IMR-90 (cell line): ENCODE measurements at regions not wholly inside any gene's neighbourhood (a gene's known extent, or its start where the extent isn't known, plus 50 kb on each side); places are given as distances from the start of the nearest gene placed in this dataset.

ENCODE experiments used
- ATAC-seq: fragments of 200-7000 bp; cut with Tn5 transposase; 2 replicates; pipeline ENCODE4 v1.9.1; 2020; ENCODE audit warnings: low read depth, mild to moderate bottlenecking, moderate library complexity
- BruUV-seq: library from RNA; stranded (reverse); fragments of 400-500 nt; replicated peaks from 2 replicates; lab custom pipeline; 2021; lab: Mats Ljungman, UMichigan
- CTCF ChIA-PET: fragments of 300-600 bp; formaldehyde crosslinking; extraction: SDS; loops from one replicate; lab custom pipeline; 2021; ENCODE audit warnings: antibody characterized with exemption; lab: Yijun Ruan, JAX
- POLR2A ChIA-PET: fragments of 300-600 bp; sonication (Branson Sonifier 250); formaldehyde crosslinking; loops from one replicate; lab custom pipeline; 2022; ENCODE audit warnings: antibody characterized with exemption; ENCODE audit not compliant: unreplicated experiment; lab: Charles Lee
- DNase-seq: peaks from one replicate; pipeline ENCODE4 v3.0.0; 2013
- H2AFZ ChIP-seq: replicated peaks from 2 replicates; pipeline ENCODE3; 2013; ENCODE audit warnings: low read length, mild to moderate bottlenecking; ENCODE audit not compliant: poor library complexity
- H2AK5ac ChIP-seq: 2 replicates; pipeline ENCODE4 v1.6.1; 2013; ENCODE audit warnings: low read depth, low read length, inconsistent platforms
- H2AK9ac ChIP-seq: replicated peaks from 2 replicates; pipeline ENCODE3; 2013; ENCODE audit warnings: mild to moderate bottlenecking, low read depth, low read length, moderate library complexity; ENCODE audit not compliant: poor library complexity
- H2BK120ac ChIP-seq: 2 replicates; pipeline ENCODE4 v1.6.1; 2013; ENCODE audit warnings: low read depth, low read length, inconsistent platforms
- H2BK15ac ChIP-seq: 3 replicates; pipeline ENCODE4 v1.6.1; 2013; ENCODE audit warnings: low read depth, low read length, inconsistent platforms
- H2BK20ac ChIP-seq: 2 replicates; pipeline ENCODE4 v1.6.1; 2013; ENCODE audit warnings: low read depth, mild to moderate bottlenecking, inconsistent platforms, low read length, moderate library complexity
- H2BK5ac ChIP-seq: 2 replicates; pipeline ENCODE4 v1.6.1; 2013; ENCODE audit warnings: mild to moderate bottlenecking, low read depth, low read length, inconsistent platforms; ENCODE audit not compliant: poor library complexity, severe bottlenecking
- H3K14ac ChIP-seq: replicated peaks from 2 replicates; pipeline ENCODE4 v1.6.1; 2013; ENCODE audit warnings: low read depth, low read length, inconsistent platforms
- H3K18ac ChIP-seq: 2 replicates; pipeline ENCODE4 v1.6.1; 2013; ENCODE audit warnings: low read depth, low read length, control low read depth
- H3K23ac ChIP-seq: 2 replicates; pipeline ENCODE4 v1.6.1; 2013; ENCODE audit warnings: low read depth, low read length, inconsistent platforms
- H3K27ac ChIP-seq: 2 replicates; pipeline ENCODE4 v1.5.1; 2013; ENCODE audit warnings: mild to moderate bottlenecking, control low read depth, low read length; ENCODE audit not compliant: insufficient read depth
- H3K27me3 ChIP-seq: 2 replicates; pipeline ENCODE4 v1.6.1; 2013; ENCODE audit warnings: low read length; ENCODE audit not compliant: control insufficient read depth, insufficient read depth
- H3K36me3 ChIP-seq: 2 replicates; pipeline ENCODE4 v1.6.1; 2013; ENCODE audit warnings: low read length, mixed read lengths; ENCODE audit not compliant: control insufficient read depth, insufficient read depth
- H3K4ac ChIP-seq: 2 replicates; pipeline ENCODE4 v1.6.1; 2013; ENCODE audit warnings: low read depth, low read length, inconsistent platforms
- H3K4me1 ChIP-seq: 2 replicates; pipeline ENCODE4 v1.6.1; 2013; ENCODE audit warnings: low read length, mixed read lengths; ENCODE audit not compliant: control insufficient read depth, insufficient read depth
- H3K4me2 ChIP-seq: 2 replicates; pipeline ENCODE4 v1.6.1; 2013; ENCODE audit warnings: low read depth, mild to moderate bottlenecking, control low read depth, low read length, moderate library complexity
- H3K4me3 ChIP-seq: 2 replicates; pipeline ENCODE4 v1.5.1; 2013; ENCODE audit warnings: low read depth, mild to moderate bottlenecking, control low read depth, low read length, moderate library complexity; ENCODE audit not compliant: insufficient read depth
- H3K56ac ChIP-seq: 2 replicates; pipeline ENCODE4 v1.6.1; 2013; ENCODE audit warnings: low read length, inconsistent platforms; ENCODE audit not compliant: insufficient read depth; ENCODE audit errors: extremely low read depth
- H3K79me1 ChIP-seq, 2 experiments: 2 replicates each; pipeline ENCODE4 v1.6.1; 2013; ENCODE audit warnings: low read length in 2 of 2, inconsistent platforms in 1 of 2, low read depth in 1 of 2
- H3K9ac ChIP-seq: 2 replicates; pipeline ENCODE4 v1.6.1; 2013; ENCODE audit warnings: low read depth, low read length, control low read depth
- H3K9me1 ChIP-seq: 2 replicates; pipeline ENCODE4 v1.6.1; 2013; ENCODE audit warnings: low read length, inconsistent platforms; ENCODE audit not compliant: insufficient read depth
- H3K9me3 ChIP-seq: 2 replicates; pipeline ENCODE4 v1.6.1; 2013; ENCODE audit warnings: low read length; ENCODE audit not compliant: control insufficient read depth, insufficient read depth
- H4K20me1 ChIP-seq: 2 replicates; pipeline ENCODE4 v1.6.1; 2013; ENCODE audit warnings: low read length, inconsistent platforms; ENCODE audit not compliant: insufficient read depth
- H4K5ac ChIP-seq: 2 replicates; pipeline ENCODE4 v1.6.1; 2013; ENCODE audit warnings: mild to moderate bottlenecking, low read depth, low read length, control low read depth
- H4K8ac ChIP-seq, 2 experiments: 2 replicates each; pipeline ENCODE4 v1.6.1; 2013; ENCODE audit warnings: low read depth in 2 of 2, low read length in 2 of 2, control low read depth in 1 of 2, inconsistent platforms in 1 of 2
- H4K91ac ChIP-seq: 2 replicates; pipeline ENCODE4 v1.6.1; 2013; ENCODE audit warnings: low read depth, low read length, inconsistent platforms; ENCODE audit not compliant: insufficient read depth
- MAZ ChIP-seq: IDR thresholded peaks from 2 replicates; pipeline ENCODE4 v1.6.1; 2012; ENCODE audit warnings: low read depth, mild to moderate bottlenecking, low read length, improper control_type of control experiment, moderate library complexity, borderline replicate concordance
- POLR2A ChIP-seq: IDR thresholded peaks from 2 replicates; pipeline ENCODE4 v1.6.1; 2012; ENCODE audit warnings: mild to moderate bottlenecking, low read depth, low read length
- SMC3 ChIP-seq: fragments of 150-350 bp; IDR thresholded peaks from 2 replicates; pipeline ENCODE4 v1.6.1; 2016; ENCODE audit warnings: low read depth, mild to moderate bottlenecking, antibody characterized with exemption, low read length, moderate library complexity
- WGBS, 2 experiments: methylation state at CpG; one replicate each; pipeline versions ENCODE4 v1.1.5 to v1.1.7; 2013; ENCODE audit warnings: missing lambda C conversion rate in 2 of 2; ENCODE audit not compliant: insufficient read length in 1 of 2; ENCODE audit errors: extremely low coverage in 2 of 2; 5-methylcytosine and 5-hydroxymethylcytosine counted together
- dilution Hi-C: fragments of 300-500 bp; cut with HindIII; formaldehyde crosslinking; loops from one replicate; pipeline ENCODE4 v1.14.3; 2018; ENCODE audit warnings: low sequenced_read_pairs; ENCODE audit not compliant: unreplicated experiment
- in situ Hi-C: fragments of 300-500 bp; cut with MboI; formaldehyde crosslinking; loops from 3 replicates; pipeline ENCODE4 v1.14.3; 2019; ENCODE audit warnings: low sequenced_read_pairs, inconsistent platforms, mixed read lengths
- intact Hi-C: fragments of 100-400 bp; cut with micrococcal nuclease; formaldehyde crosslinking; loops from 2 replicates; pipeline ENCODE4 v1.10.0; 2022
- TF ChIP-seq, protein P1 (sequence below): fragments of 150-350 bp; IDR thresholded peaks from 2 replicates; pipeline ENCODE4 v1.6.1; 2016; ENCODE audit warnings: low read depth, mild to moderate bottlenecking, low read length, moderate library complexity, borderline replicate concordance
- TF ChIP-seq, protein P2 (sequence below): fragments of 150-350 bp; IDR thresholded peaks from 2 replicates; pipeline ENCODE4 v1.6.1; 2017; ENCODE audit warnings: mild to moderate bottlenecking, antibody characterized with exemption, low read length, low read depth
- TF ChIP-seq, protein P3 (sequence below): conservative IDR thresholded peaks from 2 replicates; pipeline ENCODE4 v1.5.1; 2012; ENCODE audit warnings: mild to moderate bottlenecking, low read depth, low read length, improper control_type of control experiment

DNA sequence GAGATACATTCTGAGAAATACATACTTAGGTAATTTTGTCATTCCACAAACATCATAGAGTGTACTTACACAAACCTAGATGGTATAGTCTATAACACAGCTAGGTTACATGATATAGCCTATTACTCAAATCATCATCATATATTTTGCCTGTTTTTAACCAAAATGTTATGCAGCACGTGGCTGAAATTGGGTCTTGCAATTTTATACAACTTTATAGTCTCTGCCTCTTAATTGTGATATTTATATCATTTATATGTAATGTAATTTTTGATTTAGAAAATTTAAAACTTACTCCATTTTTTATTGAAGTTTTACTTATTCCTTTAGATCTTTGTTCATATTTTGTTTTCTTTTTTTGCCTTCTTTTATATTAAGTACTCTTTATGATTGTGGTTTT lies 350.7 kb upstream of the DCN start:
- no CpG with 5 or more reads among the region's 1 CpG for WGBS, 2 experiments
- Histone ChIP-seq H3K4me1 (no peaks in the 10 kb centered on the region), H2BK15ac (no peak overlapping the region), H3K14ac (no peak overlapping the region), H3K23ac (no peak overlapping the region), H4K5ac (no peak overlapping the region), H2AFZ (no peak overlapping the region), H4K8ac (no peak overlapping the region), H4K20me1 (no peaks in the 10 kb centered on the region), H3K36me3 (no peaks in the 10 kb centered on the region), H3K27ac (no peak overlapping the region), H3K56ac (no peak overlapping the region), H3K4ac (no peak overlapping the region), H3K9ac (no peak overlapping the region), H3K9me1 (no peaks in the 10 kb centered on the region), H2BK120ac (no peak overlapping the region), H3K9me3 (no peaks in the 10 kb centered on the region), H3K18ac (no peak overlapping the region), H2BK5ac (no peak overlapping the region), H3K4me3 (no peak overlapping the region), H2BK20ac (no peak overlapping the region), H3K27me3 (no peaks in the 10 kb centered on the region), H3K79me1 (no peaks in the 10 kb centered on the region), H4K91ac (no peak overlapping the region), H2AK9ac (no peak overlapping the region), H2AK5ac (no peak overlapping the region), H3K4me2 (no peak overlapping the region)
- no peak for ATAC-seq
- ChIA-PET POLR2A (no interaction called here), CTCF (no interaction called here)
- in situ Hi-C loops: no loop called here
- intact Hi-C loops: no loop called here
- dilution Hi-C loops: no loop called here
- TF ChIP-seq, protein P1, sequence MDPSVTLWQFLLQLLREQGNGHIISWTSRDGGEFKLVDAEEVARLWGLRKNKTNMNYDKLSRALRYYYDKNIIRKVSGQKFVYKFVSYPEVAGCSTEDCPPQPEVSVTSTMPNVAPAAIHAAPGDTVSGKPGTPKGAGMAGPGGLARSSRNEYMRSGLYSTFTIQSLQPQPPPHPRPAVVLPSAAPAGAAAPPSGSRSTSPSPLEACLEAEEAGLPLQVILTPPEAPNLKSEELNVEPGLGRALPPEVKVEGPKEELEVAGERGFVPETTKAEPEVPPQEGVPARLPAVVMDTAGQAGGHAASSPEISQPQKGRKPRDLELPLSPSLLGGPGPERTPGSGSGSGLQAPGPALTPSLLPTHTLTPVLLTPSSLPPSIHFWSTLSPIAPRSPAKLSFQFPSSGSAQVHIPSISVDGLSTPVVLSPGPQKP: no peak
- TF ChIP-seq POLR2A: no peak
- TF ChIP-seq, protein P2, sequence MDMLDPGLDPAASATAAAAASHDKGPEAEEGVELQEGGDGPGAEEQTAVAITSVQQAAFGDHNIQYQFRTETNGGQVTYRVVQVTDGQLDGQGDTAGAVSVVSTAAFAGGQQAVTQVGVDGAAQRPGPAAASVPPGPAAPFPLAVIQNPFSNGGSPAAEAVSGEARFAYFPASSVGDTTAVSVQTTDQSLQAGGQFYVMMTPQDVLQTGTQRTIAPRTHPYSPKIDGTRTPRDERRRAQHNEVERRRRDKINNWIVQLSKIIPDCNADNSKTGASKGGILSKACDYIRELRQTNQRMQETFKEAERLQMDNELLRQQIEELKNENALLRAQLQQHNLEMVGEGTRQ: no peak
- no peak for TF ChIP-seq SMC3
- TF ChIP-seq MAZ: no peak
- TF ChIP-seq, protein P3, sequence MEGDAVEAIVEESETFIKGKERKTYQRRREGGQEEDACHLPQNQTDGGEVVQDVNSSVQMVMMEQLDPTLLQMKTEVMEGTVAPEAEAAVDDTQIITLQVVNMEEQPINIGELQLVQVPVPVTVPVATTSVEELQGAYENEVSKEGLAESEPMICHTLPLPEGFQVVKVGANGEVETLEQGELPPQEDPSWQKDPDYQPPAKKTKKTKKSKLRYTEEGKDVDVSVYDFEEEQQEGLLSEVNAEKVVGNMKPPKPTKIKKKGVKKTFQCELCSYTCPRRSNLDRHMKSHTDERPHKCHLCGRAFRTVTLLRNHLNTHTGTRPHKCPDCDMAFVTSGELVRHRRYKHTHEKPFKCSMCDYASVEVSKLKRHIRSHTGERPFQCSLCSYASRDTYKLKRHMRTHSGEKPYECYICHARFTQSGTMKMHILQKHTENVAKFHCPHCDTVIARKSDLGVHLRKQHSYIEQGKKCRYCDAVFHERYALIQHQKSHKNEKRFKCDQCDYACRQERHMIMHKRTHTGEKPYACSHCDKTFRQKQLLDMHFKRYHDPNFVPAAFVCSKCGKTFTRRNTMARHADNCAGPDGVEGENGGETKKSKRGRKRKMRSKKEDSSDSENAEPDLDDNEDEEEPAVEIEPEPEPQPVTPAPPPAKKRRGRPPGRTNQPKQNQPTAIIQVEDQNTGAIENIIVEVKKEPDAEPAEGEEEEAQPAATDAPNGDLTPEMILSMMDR: no peak
- DNase-seq: no peak
- BruUV-seq: no TSS peak
